ENCODE measurements at regions not wholly inside any gene's neighbourhood (a gene's known extent, or its start where the extent isn't known, plus 50 kb on each side); places are given as distances from the start of the nearest gene placed in this dataset.

- no peak for DNase-seq
Measured at GRCh38 chr5:175388531-175388930, 55.5 kb downstream of the DRD1 start.

- DNase-seq, result no peak
Measured at GRCh38 chr5:175387144-175387543, 56.8 kb downstream of the DRD1 start.

GRCh38 chr5:175386526-175386925 is 57.5 kb downstream of the DRD1 start:
- DNase-seq, result no peak

DNA sequence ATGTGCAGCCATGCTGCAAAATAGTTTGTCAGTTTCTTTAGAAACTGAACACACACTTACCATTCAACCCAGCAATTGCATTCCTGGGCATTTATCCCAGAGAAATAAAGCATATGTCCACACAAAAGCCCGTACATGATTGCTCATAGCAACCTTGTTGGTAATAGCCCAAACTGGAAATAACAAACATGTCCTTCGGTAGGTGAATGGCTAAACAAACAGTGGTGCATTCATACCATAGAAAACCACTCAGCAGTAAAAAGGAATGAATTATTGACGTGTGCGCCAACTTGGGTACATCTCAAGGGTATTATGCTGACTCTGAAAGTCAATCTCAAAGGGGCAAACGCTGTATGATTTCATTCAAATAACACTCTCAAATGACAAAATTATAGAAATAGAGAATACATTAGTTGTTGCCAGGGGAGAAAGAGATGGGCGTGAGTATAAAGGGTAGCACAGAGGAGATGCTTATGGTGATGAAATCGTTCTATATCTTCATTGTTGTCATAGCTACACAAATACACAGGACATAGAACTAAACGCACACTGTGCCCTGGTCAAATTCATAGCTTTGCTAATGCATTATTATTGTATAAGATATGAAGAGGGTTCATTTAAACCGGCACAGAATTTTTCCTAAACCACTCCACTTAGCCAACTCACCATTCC is 58.2 kb downstream of the DRD1 start:
- DNase-seq, result no peak

DNA sequence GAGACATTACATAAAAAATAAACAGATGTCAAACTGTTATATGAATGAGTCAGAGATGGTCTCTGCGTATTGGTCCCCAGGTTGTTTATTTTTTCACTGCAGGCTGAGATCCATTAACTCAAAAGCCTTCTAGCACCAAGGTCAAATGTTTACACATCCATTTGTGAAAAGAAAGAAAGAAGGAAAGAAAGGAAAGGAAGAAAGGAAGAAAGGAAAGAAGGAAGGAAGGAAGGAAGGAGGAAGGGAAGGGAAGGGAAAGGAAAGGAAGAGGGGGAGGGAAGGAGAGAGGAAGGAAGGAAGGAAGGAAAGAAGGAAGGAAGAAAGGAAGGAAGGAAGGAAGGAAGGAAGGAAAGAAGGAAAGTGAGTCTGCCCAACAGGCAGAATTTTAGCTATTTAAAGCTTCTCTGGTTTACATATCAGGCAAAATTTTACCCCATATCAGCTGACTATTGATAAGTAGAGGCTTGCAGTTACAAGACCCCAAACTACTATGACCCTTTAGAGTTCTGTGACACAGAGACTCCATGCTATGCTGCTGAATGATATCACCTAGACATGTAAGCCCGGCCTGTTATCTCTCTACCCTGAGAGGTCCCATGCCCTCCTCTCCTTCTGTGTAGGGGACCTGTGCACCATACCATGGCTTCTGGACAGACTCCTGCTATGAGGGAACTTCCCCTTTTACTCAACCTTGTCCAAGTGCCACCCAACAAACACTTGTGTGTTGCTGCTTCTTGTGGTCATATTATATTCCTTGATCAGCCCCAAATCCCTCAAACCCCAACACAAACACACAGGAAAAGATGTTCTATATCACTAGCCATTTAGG is 59.0 kb downstream of the DRD1 start:
- DNase-seq, result no peak

DNA sequence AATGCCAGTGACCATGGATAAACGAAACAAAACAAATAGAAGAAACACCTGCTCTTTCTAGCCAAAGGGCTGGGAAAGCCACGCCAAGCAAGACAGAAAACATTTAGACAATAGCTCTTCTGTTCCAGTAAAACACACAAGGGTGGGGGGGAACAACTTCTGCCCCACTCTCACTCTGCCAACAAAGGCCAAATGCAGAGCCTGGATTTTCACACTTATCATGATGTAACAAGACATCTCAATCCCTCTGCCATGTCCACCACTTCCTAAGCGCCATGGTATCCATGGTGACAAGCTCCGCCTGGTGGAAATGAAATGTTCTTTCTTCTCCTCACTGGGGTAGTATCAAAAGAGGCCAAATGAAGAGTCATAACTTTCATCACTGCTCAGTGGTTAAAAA is 60.6 kb downstream of the DRD1 start:
- no peak for DNase-seq

DNA sequence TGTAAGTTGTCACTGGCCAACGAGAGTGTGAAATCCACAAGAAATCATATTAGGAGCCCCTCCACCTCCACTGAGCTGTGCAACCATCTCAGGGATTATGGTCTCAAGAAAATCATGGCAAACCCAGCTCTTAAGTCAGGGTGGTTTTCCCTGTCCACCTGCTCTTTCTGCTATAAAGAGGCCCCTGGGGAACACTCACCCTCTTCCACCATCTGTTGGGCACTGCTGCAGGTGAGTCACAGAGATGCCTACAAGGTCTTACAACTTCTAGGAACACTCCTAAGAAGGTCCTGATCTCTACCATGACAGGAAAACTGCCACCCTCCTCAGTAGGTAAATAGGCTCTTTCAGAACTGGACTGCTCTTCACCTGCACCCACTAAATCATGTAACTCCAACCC is 61.8 kb downstream of the DRD1 start:
- DNase-seq, result no peak

DNA sequence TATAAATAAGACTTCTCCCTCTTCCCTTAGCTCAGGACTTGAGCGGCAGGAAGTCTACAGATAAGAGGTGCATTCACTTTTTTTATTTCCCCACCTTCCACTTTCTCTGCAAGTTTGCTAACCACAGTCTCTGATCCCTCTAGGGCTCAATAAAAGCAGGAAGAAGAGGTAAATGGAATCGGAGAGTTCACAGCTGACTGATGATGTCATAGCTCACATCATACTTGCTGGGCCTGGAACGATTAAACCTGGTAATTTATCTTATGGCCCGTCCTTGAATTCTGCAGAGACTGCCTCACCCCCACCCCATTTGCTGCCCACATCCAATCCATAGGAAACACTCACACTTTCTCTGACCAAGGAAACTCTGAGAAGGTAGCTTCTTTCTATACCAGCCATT is 62.9 kb downstream of the DRD1 start:
- no peak for DNase-seq

DNA sequence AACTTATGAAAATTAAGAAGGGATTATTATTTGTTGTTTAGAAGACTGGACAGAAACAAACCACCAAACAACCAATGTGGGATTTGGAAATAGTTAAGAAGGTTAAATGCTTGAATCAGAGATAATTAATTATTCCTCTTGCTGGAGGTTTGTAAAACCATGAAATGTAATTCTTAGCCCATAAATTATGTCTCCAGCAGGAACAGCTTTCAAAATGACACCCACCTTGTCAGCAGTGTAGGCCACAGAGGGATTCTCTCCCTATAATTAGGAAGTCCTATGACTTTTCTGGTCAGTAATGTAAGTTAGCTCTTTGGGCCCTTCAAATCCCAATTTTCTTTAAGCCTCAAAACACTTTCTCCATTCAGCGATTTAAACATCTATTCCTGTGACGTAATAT is 63.3 kb downstream of the DRD1 start:
- no peak for DNase-seq

GRCh38 chr5:175379867-175380266 is 64.1 kb downstream of the DRD1 start:
- no peak for DNase-seq

GRCh38 chr5:175378444-175379028 is 65.4 kb downstream of the DRD1 start:
- DNase-seq, result no peak

DNA sequence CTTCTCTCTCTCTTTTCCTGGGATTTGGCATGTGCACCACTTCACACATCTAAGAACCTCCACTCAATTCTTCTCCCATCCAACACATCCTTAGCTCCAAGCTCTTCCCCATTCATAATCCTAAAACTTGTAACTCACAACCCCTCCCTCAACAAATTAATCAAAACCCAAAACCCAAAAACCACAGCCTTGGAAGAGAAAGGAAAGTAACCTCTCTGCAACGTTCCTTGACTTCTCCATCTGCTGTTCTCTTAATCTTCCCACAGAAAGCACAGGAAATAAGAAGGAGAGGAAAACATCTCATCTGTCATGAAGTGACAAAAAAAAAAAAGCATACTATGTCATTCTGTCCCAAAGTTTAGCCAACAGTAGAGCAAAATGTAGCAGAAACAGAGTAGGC is 66.2 kb downstream of the DRD1 start:
- DNase-seq, result no peak

DNA sequence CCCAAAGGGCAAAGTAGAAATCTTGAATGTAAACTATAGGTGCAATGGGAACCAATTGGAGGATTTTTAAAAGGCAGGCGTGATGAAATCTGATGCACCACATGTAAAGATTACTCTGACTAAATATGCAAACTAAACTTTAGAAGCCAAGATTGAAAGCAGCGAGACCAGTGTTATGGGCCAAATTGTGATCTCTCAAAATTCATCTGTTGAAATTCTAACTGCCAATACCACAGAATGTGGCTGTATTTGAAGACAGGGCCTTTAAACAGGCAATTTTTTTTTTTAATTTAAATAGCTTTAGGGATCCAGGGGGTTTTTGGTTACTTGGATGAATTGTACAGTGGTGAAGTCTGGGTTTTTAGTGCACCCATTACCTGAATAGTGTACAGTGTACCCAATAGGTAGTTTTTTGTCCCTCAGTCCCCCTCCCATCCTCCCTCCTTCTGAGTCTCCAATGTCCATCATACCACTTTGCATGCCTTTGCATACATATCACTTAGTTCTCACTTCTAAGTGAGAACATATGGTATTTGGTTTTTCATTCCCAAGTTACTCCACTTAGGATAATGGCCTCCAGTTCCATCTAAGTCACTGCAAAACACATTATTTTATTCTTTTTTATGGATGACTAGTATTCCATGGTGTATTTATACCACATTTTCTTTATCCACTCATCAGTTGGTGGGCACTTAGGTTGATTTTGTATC is 69.7 kb downstream of the DRD1 start:
- DNase-seq, result no peak

DNA sequence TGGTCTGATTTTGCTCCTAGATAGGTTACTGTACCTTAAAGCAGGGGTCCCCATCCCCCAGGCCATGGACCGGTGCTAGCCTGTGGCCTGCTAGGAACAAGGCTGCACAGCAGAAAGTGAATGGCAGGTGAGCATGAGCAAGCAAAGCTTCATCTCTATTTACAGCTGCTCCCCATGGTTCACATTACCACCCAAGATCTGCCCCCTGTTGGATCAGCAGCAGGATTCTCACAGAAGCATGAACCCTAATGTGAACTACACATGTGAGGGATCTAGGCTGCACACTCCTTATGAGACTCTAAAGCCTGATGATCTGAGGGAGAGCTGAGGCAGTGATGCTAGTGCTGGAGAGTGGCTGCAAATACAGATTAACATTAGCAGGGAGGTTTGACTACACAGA is 78.1 kb downstream of the DRD1 start:
- DNase-seq, result no peak

- no peak for DNase-seq
Measured at GRCh38 chr5:175363300-175363699, 80.7 kb downstream of the DRD1 start.

DNA sequence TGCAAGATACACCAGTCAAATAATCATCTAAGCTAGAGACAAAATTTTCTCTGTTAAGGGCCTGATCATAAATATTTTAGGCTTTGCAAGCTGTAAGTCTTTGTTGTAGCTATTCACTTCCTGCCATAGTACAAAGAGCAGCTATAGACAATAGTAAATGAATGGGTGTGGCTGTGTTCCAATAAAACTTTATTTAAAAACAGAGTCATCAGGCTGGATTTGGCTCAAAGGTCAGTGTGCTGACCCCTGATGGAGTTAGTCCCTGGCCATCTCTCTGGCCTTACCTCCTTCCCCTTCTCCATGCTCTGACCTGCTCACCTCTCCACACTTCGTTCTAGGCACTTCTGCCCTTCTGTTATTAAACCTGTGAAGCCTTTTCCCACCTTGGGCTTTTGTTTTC is 86.0 kb downstream of the DRD1 start:
- DNase-seq, result no peak

DNA sequence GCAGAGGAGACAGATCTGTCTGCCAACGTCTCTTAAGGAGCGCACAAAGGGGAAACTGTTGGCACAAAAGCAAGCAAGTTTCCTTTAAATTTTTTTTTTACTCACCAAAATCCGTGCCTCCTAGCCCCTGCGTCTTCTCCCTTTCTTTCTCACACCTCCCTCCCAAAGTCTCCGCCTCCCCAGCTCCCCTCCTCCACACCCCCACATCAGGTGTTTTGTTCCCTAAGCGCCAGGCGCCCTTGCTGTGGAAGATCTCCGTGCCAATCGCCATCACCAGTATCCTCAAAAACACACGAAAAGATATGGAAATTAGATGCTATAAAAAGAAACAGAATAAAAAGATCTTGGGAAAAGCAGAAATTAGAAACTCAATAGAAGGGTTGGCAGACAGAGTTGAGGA is 87.6 kb downstream of the DRD1 start:
- DNase-seq, result no peak

- DNase-seq, result no peak
Measured at GRCh38 chr5:175354964-175355363, 89.0 kb downstream of the DRD1 start.

DNA sequence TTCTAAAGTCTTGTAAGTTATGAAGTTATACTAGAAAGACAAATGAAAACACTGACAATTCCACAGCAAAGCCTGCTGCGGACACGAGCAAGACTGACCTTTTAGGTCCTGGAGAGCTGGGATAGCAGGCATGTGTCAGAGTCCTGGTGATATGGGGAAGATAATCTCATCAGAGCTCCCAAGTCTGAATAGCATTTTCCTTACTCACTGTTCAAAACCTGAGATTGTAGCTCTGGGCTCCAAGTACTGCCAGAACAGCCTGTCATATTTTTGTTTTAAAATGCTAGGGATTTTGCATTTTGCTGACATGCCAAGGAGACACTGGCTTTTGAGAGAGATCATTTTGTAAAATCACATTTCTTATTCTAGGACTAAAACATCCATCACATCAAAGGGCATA is 90.1 kb downstream of the DRD1 start:
- no peak for DNase-seq

DNA sequence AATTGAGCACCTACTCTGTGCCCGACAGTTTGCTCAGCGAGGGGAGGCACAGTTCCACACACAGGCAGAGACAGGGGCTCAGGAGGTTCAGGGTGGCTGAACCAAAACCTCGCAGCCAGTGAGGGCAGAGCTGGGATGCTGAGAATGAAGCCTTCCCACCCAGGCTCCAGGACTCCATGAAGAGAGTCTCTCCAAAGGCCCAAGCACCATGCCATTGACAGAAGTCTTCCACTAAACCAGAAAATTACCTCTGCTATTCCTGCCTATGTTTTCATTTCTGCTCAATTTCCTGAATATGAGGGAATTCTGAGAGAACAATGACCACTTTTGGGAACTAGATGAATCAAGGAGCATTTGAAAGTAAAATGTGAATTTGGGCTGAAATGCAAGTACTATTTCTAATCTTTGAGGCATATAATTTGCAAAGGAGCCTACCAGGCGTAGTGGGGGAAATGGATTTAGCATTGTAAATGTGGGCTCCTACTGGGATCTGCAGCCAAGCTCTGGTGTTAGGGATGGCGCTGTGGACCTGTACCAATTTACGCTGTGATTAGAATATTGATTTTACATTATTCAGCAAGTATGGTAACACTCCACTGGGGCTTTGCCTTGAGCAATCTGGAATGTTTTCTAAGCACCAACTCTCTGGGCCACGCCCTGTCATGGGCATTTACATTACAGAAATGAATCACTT is 91.9 kb downstream of the DRD1 start:
- DNase-seq, result no peak

GRCh38 chr5:175351126-175351525 is 92.9 kb downstream of the DRD1 start:
- DNase-seq, result no peak

DNA sequence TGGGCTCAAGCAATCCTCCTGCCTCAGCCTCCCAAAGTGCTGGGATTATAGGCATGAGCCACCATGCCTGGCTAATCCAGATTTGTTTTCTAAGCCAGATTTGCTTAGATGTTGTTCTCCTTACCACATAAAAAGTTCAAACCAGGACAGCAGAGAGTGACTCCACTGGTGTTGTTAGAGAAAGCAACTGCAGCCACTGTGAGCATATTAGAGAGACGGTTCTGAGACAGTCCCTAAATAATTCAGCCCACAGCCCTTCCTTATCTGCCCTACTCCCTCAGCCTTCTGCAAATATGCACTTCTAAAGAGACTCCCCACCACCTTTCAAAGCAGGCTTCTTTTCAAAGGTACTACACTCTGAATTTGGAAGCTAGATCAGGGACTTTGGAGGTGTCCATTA is 96.1 kb downstream of the DRD1 start:
- DNase-seq, result no peak

GRCh38 chr5:175347027-175347426 is 97.0 kb downstream of the DRD1 start:
- no peak for DNase-seq
